ENCODE measurements at regions not wholly inside any gene's neighbourhood (a gene's known extent, or its start where the extent isn't known, plus 50 kb on each side); places are given as distances from the start of the nearest gene placed in this dataset.
"Not testable (repeated sequence)": the region's sequence is repeated elsewhere in the genome, so short reads cannot be mapped to it uniquely, and the experiment has no call there.

- TF ChIP-seq CTCF (conservative IDR thresholded peaks at IDR 0.05), result peak; percentile 86
- no peak overlapping the region for H3K27ac ChIP-seq
Measured at GRCh38 chr2:224650815-224651439, 65.2 kb downstream of the CCDC195 start.

- H3K27ac ChIP-seq, result not testable (repeated sequence)
Measured at GRCh38 chr2:224647684-224648083, 62.5 kb upstream of the CUL3 start.

GRCh38 chr2:224646242-224646846 lies 61.2 kb upstream of the CUL3 start:
- no peak overlapping the region for H3K27ac ChIP-seq
- TF ChIP-seq CTCF (conservative IDR thresholded peaks at IDR 0.05), result peak; percentile 85

- H3K27ac ChIP-seq, result no peak overlapping the region
- no peak for TF ChIP-seq CTCF (conservative IDR thresholded peaks at IDR 0.05)
Measured at GRCh38 chr2:224645722-224646121, 60.6 kb upstream of the CUL3 start.

- H3K27ac ChIP-seq, result no peak overlapping the region
- no peak for TF ChIP-seq CTCF (conservative IDR thresholded peaks at IDR 0.05)
Measured at GRCh38 chr2:224640679-224641078, 55.5 kb upstream of the CUL3 start.

GRCh38 chr2:224638301-224638823 lies 53.2 kb upstream of the CUL3 start:
- no peak for TF ChIP-seq CTCF (conservative IDR thresholded peaks at IDR 0.05)
- no peak overlapping the region for H3K27ac ChIP-seq
